IPS DF 4.7 (cell line): ENCODE measurements at regions not wholly inside any gene's neighbourhood (a gene's known extent, or its start where the extent isn't known, plus 50 kb on each side); places are given as distances from the start of the nearest gene placed in this dataset.
"Not testable (repeated sequence)": the region's sequence is repeated elsewhere in the genome, so short reads cannot be mapped to it uniquely, and the experiment has no call there.

ENCODE experiments used
- DNase-seq: peaks from one replicate; pipeline ENCODE4 v3.0.0-alpha.2; 2013; ENCODE audit warnings: low spot score; ENCODE audit errors: extremely low read depth

- not testable (repeated sequence) for DNase-seq
Observed at GRCh38 chr10:71020061-71020460, 131.7 kb upstream of the PCBD1 start.

- no peak for DNase-seq
Observed at GRCh38 chr10:71021402-71021801, 133.0 kb upstream of the PCBD1 start.

- no peak for DNase-seq
Observed at GRCh38 chr10:71023704-71024283, 135.4 kb upstream of the PCBD1 start.

GRCh38 chr10:71024490-71024889 lies 136.1 kb upstream of the PCBD1 start:
- DNase-seq: no peak

- peak; percentile 19 for DNase-seq
Observed at GRCh38 chr10:71025535-71025934, 137.2 kb upstream of the PCBD1 start.

GRCh38 chr10:71028066-71028465 lies 139.7 kb upstream of the PCBD1 start:
- DNase-seq: no peak

- DNase-seq: no peak
Observed at GRCh38 chr10:71029411-71029892, 141.1 kb upstream of the PCBD1 start.

GRCh38 chr10:71029907-71030306 lies 141.5 kb upstream of the PCBD1 start:
- no peak for DNase-seq

- DNase-seq: no peak
Observed at GRCh38 chr10:71031026-71031425, 142.7 kb upstream of the PCBD1 start.

- no peak for DNase-seq
Observed at GRCh38 chr10:71031603-71032002, 143.2 kb upstream of the PCBD1 start.

GRCh38 chr10:71032887-71033286 lies 144.5 kb upstream of the PCBD1 start:
- DNase-seq: no peak

GRCh38 chr10:71033396-71033980 lies 145.1 kb upstream of the PCBD1 start:
- DNase-seq: peak; percentile 11

GRCh38 chr10:71035511-71036296 lies 147.3 kb upstream of the PCBD1 start:
- DNase-seq: no peak

GRCh38 chr10:71036297-71036966 lies 148.1 kb upstream of the PCBD1 start:
- DNase-seq: no peak

- no peak for DNase-seq
Observed at GRCh38 chr10:71038091-71038633, 149.8 kb upstream of the PCBD1 start.

- DNase-seq: no peak
Observed at GRCh38 chr10:71038921-71039320, 150.6 kb upstream of the PCBD1 start.

GRCh38 chr10:71039551-71039950 lies 151.2 kb upstream of the PCBD1 start:
- DNase-seq: no peak

GRCh38 chr10:71040343-71040742 lies 152.0 kb upstream of the PCBD1 start:
- DNase-seq: no peak

GRCh38 chr10:71040846-71041605 lies 152.7 kb upstream of the PCBD1 start:
- DNase-seq: no peak

- no peak for DNase-seq
Observed at GRCh38 chr10:71042216-71042615, 153.9 kb upstream of the PCBD1 start.

GRCh38 chr10:71042699-71043098 lies 154.3 kb upstream of the PCBD1 start:
- no peak for DNase-seq
